ENCODE measurements at regions not wholly inside any gene's neighbourhood (a gene's known extent, or its start where the extent isn't known, plus 50 kb on each side); places are given as distances from the start of the nearest gene placed in this dataset.

GRCh38 chr4:126271292-126271691, 956.5 kb downstream of the FAT4 start:
- no peak for DNase-seq (ENCODE audit: low read depth)
- TF ChIP-seq CTCF (conservative IDR thresholded peaks at IDR 0.05; ENCODE audit: control insufficient read depth, insufficient read depth, low read depth, low read length), result no peak
- no peak overlapping the region for H3K4me3 ChIP-seq (ENCODE audit: control insufficient read depth, low read depth, low read length)

- TF ChIP-seq CTCF (conservative IDR thresholded peaks at IDR 0.05; ENCODE audit: control insufficient read depth, insufficient read depth, low read depth, low read length), result no peak
- DNase-seq (ENCODE audit: low read depth), result no peak
- no peak overlapping the region for H3K4me3 ChIP-seq (ENCODE audit: control insufficient read depth, low read depth, low read length)
Measured at GRCh38 chr4:126273746-126274145, 959.0 kb downstream of the FAT4 start.

- no peak overlapping the region for H3K4me3 ChIP-seq (ENCODE audit: control insufficient read depth, low read depth, low read length)
- DNase-seq (ENCODE audit: low read depth), result no peak
- no peak for TF ChIP-seq CTCF (conservative IDR thresholded peaks at IDR 0.05; ENCODE audit: control insufficient read depth, insufficient read depth, low read depth, low read length)
Measured at GRCh38 chr4:126291886-126292285, 977.1 kb downstream of the FAT4 start.

GRCh38 chr4:126298271-126298670, 983.5 kb downstream of the FAT4 start:
- no peak for TF ChIP-seq CTCF (conservative IDR thresholded peaks at IDR 0.05; ENCODE audit: control insufficient read depth, insufficient read depth, low read depth, low read length)

GRCh38 chr4:126306152-126306869, 991.6 kb downstream of the FAT4 start:
- DNase-seq (ENCODE audit: low read depth), result peak; percentile 36
- no peak for TF ChIP-seq CTCF (conservative IDR thresholded peaks at IDR 0.05; ENCODE audit: control insufficient read depth, insufficient read depth, low read depth, low read length)
- no peak overlapping the region for H3K4me3 ChIP-seq (ENCODE audit: control insufficient read depth, low read depth, low read length)

More at GRCh38 chr4:126298271-126298670, 983.5 kb downstream of the FAT4 start:
- H3K4me3 ChIP-seq (ENCODE audit: control insufficient read depth, low read depth, low read length), result no peak overlapping the region
- no peak for DNase-seq (ENCODE audit: low read depth)

GRCh38 chr4:126318376-126318775, 1003.6 kb downstream of the FAT4 start:
- no peak overlapping the region for H3K4me3 ChIP-seq (ENCODE audit: control insufficient read depth, low read depth, low read length)
- TF ChIP-seq CTCF (conservative IDR thresholded peaks at IDR 0.05; ENCODE audit: control insufficient read depth, insufficient read depth, low read depth, low read length), result no peak
- no peak for DNase-seq (ENCODE audit: low read depth)
